Epithelial cell of esophagus (primary cell): ENCODE measurements at regions not wholly inside any gene's neighbourhood (a gene's known extent, or its start where the extent isn't known, plus 50 kb on each side); places are given as distances from the start of the nearest gene placed in this dataset.

Experiments used
- DNase-seq: peaks from one replicate; pipeline ENCODE4 v3.0.0; 2010; ENCODE audit warnings: low read depth
- H3K4me3 ChIP-seq: 2 replicates; pipeline ENCODE4 v1.5.1; 2011; ENCODE audit warnings: mild to moderate bottlenecking, low read length, control low read depth
- CTCF ChIP-seq: IDR thresholded peaks from 2 replicates; pipeline ENCODE4 v1.5.1; 2011; ENCODE audit warnings: low read depth, mild to moderate bottlenecking, low read length, control low read depth, inconsistent platforms; ENCODE audit not compliant: insufficient read depth; ENCODE audit errors: missing control alignments

GRCh38 chr2:207279520-207279919, 113.8 kb upstream of the KLF7 start:
- DNase-seq, result no peak
- no peak for TF ChIP-seq CTCF
- no peak overlapping the region for H3K4me3 ChIP-seq

GRCh38 chr2:207281436-207281835, 115.7 kb upstream of the KLF7 start:
- TF ChIP-seq CTCF, result no peak
- no peak overlapping the region for H3K4me3 ChIP-seq
- no peak for DNase-seq

- H3K4me3 ChIP-seq, result no peak overlapping the region
- no peak for TF ChIP-seq CTCF
- no peak for DNase-seq
These were observed 117.2 kb upstream of the KLF7 start for GRCh38 chr2:207282916-207283315.

GRCh38 chr2:207283356-207283755, 117.6 kb upstream of the KLF7 start:
- no peak for DNase-seq
- H3K4me3 ChIP-seq, result no peak overlapping the region
- no peak for TF ChIP-seq CTCF

GRCh38 chr2:207284556-207285472, 119.1 kb upstream of the KLF7 start:
- no peak for DNase-seq
- no peak for TF ChIP-seq CTCF
- H3K4me3 ChIP-seq, result no peak overlapping the region

GRCh38 chr2:207285473-207285815, 119.7 kb upstream of the KLF7 start:
- H3K4me3 ChIP-seq, result no peak overlapping the region
- no peak for TF ChIP-seq CTCF
- peak; percentile 31 for DNase-seq

- no peak for DNase-seq
- no peak for TF ChIP-seq CTCF
- H3K4me3 ChIP-seq, result no peak overlapping the region
These were observed 120.4 kb upstream of the KLF7 start for GRCh38 chr2:207286106-207286505.
